Activated CD8-positive, alpha-beta memory T cell treated with anti-CD3 and anti-CD28 coated beads for 36 hours (primary cell): ENCODE measurements at regions not wholly inside any gene's neighbourhood (a gene's known extent, or its start where the extent isn't known, plus 50 kb on each side); places are given as distances from the start of the nearest gene placed in this dataset.

ENCODE experiments used
- CTCF ChIA-PET: fragments of 350-600 bp; sonication (Branson Sonifier 250); formaldehyde crosslinking; loops from one replicate; lab custom pipeline; 2021; ENCODE audit warnings: antibody characterized with exemption; lab: Charles Lee
- POLR2A ChIA-PET: fragments of 350-600 bp; sonication (Branson Sonifier 250); formaldehyde crosslinking; loops from one replicate; lab custom pipeline; 2021; ENCODE audit warnings: antibody characterized with exemption; lab: Charles Lee

DNA sequence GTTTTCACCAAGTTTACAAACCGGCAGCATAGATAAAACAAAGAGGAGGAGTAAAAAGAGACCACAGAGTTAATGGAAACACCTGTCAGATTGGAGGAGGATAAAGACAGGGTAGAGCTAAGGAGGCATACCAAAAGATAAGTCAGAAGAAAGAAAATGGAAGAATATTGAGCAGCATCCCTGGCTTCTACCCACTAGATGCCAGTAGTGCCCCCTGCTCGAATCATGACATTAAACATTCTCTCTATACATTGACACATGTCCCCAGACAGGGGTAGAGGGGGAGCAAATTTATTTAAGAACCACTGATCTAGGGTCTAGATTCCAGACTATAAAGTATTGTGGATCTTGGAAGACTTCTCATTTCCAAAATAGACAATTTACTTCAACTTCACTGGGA lies 159.8 kb upstream of the ETAA1 start:
- CTCF ChIA-PET: no interaction called here

DNA sequence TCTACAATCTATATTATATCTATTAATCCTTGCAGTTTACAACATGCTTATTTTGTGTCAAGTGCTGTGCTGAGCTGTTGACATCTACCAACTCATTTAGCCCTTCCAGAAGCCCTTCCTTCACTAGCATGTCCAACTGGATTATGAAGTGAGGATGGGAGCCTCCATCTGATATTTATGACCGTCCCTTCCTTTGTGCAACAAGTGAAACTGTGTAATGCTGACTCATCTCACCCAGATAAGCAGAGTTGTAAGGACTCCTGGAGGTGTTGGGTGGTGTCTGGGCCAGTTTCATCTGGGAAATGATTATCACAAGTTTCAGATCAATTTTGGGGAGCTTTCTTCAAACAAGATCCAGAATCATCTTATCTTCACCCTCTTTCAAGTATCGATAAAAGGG lies 156.6 kb upstream of the ETAA1 start:
- ChIA-PET POLR2A (no interaction called here), CTCF (no interaction called here)

More for the DNA sequence above, 159.8 kb upstream of the ETAA1 start:
- POLR2A ChIA-PET: no interaction called here

DNA sequence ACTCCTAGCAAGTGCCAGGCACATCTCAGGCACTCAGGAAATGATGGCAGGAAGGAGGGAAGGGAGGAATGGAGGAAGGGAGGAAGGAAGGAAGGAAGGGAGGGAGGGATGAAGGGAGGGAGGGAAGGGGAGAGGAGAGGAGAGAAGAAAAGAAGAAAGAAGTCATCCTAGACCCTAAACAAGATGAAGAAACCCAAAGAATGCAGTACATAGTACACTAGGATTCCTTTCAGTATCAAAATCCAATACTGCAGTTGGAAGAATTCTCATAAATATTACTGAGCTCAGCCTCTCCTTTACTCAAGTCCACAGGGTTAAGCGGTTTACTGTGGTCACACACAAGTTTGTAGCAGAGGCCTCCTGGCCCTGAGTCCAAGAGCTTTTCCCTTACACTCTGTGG lies 155.7 kb upstream of the ETAA1 start:
- ChIA-PET POLR2A (no interaction called here), CTCF (no interaction called here)

DNA sequence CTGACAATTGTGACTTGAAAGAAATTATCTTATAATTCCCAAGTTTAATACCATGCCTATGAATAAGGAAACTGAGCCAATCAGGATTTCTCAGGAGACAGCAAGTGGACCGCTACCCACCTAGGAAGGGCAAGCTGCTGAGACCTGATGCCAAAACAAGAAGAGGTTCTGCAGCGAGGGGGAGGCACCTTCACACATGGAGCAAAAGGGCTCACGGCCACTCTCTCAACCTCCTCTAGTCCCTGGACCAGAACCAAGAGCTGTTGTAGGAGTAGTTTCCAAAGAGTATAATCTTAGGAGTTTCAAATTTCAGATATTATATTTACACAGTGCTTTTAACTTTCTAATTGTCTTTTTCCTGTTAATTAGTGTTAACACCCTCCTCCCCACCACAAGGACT lies 154.7 kb upstream of the ETAA1 start:
- POLR2A ChIA-PET: no interaction called here

DNA sequence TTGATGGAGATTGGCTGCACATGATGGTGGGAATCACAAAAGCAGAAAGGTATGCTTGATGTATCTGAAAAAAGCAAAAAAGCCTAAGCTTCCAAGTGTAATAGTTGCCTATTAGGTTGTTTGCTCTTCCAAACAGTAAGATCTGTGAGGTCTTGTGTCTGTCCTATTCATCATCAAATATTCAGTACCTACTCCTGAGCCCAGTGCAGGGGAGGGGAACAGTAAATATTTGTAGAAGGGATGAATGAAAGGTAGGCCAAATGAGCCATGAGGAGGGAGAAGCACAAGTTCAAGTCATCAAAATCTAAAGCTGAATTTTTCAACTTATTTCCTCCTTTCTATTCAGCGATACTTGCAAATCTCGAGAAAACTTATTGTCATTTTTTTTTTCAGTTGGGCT lies 153.2 kb upstream of the ETAA1 start:
- ChIA-PET CTCF (no interaction called here), POLR2A (no interaction called here)

More for the DNA sequence above, 154.7 kb upstream of the ETAA1 start:
- CTCF ChIA-PET: no interaction called here

DNA sequence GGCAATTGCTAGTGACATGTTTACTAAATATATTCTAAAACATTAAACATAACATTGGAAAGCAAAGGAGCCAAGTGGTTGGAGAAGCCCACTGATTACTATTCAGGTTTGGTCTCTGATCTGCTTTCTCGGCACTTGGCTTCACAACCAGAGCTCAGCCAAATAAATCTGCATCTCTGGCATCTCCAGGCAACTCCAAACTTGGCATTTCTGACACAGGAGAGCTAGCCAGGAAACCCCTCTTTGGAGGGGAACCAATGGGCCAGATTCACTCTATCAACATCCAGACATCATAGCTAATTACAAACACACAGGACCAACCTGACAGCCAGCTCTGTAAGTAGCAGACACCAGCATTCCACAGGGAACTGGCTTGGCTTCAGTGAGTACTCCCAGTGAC lies 150.3 kb upstream of the ETAA1 start:
- ChIA-PET POLR2A (no interaction called here), CTCF (no interaction called here)

DNA sequence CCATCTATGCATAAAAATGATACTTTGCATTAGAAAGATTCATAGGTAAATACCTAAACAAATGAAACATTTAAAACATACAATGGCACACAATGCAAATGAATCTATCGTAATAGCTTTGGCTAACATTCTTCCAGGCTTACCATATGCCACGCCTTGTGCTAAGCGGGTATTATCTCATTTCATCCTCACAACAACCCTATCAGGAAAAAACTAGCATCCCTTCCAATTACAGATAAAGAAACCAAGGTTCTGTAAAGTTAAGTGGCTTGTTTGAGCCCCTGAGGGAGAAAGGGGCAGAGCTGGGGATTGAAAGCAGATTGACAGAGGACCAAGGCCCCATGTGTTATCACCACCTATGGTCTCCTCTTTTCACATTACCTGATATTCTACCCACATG lies 145.4 kb upstream of the ETAA1 start:
- ChIA-PET CTCF (no interaction called here), POLR2A (no interaction called here)

DNA sequence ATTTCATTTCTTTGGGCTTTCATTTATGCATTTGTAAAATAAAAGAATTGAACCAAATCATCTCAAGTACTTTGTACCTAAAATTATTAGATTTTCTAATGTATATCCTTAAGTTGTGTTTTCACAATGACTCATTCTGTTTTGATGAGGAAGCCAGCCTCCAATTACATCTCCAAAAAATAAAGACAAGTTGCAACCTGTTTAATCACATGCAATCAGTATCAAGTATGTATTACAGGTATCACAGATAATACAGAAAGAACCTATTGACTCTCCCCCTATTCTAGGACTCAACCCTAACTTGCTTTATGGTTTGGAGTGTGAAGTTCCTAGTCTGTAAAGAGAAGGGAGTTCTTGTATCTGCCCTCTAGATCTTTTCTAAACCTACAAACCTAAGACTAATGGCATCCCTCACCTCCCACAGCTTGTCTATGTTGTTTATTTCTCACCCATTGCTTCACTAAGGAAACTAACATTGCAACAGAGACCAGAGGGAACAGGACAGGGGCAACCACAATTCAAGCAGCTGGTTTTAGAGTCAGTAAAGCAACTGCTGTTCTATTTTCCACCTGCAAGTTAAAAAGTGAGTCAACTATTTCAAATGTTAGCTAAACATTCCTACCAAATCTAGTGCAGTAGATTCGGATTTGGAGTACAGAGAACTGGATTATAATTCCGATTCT lies 141.1 kb upstream of the ETAA1 start:
- POLR2A ChIA-PET: no interaction called here
- CTCF ChIA-PET: no interaction called here

DNA sequence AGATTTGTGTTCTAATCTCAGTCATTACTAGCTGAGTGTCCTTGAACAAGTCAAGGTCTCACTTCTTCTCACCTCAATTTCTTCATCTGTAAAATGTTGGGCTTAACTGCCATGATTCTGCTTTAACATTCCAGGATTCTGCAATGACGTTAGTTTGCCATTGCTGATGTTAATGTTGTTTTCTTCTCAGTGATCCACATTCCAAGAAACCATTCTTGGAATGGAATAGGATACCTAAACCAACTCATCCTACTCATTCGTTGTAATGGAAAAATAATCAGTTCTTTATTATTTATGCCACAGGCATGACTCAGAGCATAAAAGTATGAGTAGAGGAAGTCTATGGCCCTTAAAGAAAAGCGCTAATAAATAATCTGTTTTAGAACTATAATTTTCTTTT lies 140.2 kb upstream of the ETAA1 start:
- POLR2A ChIA-PET: no interaction called here

DNA sequence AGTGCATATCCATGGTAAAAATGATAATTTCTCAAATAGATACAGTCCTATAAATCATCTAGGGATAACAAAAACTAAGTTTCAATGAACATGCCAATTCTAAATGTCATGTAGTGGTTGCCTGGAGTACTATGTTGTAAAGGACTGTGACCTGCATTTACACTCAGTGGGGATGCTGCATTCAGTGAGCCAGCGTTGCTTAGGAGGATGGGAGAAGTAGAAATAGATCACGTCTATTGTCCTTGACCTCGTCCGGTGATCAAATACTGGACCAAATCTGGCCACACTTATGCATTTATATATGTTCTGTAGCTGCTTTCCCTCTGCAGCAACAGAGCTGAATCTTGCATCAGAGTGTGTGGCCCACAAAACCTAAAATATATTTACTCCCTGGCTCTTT lies 139.0 kb upstream of the ETAA1 start:
- POLR2A ChIA-PET: no interaction called here
- CTCF ChIA-PET: no interaction called here

More for the DNA sequence above, 140.2 kb upstream of the ETAA1 start:
- CTCF ChIA-PET: interaction anchor here (0.7 kb wide), 1 partner anchor 114 kb away, joined by 4 read pairs; no protein-coding TSS in a partner anchor

DNA sequence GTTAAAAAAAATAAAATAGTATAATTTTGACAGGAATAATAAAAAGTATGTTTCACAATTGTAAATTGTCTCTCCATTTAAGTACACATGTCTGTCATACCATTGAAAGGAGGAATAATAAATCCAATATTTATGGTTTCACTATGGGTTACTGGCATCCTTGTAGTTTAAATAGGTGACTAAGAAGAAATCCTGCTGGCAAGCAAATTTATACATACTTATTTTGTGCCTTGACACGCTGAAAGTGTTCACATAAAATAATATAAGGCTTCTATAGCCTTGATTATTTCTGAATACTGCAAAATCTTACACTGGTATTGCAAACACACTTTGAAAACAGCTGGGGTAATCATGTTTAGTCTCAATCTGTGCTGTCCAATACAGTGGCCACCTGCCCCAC lies 138.3 kb upstream of the ETAA1 start:
- CTCF ChIA-PET: no interaction called here
- POLR2A ChIA-PET: no interaction called here

DNA sequence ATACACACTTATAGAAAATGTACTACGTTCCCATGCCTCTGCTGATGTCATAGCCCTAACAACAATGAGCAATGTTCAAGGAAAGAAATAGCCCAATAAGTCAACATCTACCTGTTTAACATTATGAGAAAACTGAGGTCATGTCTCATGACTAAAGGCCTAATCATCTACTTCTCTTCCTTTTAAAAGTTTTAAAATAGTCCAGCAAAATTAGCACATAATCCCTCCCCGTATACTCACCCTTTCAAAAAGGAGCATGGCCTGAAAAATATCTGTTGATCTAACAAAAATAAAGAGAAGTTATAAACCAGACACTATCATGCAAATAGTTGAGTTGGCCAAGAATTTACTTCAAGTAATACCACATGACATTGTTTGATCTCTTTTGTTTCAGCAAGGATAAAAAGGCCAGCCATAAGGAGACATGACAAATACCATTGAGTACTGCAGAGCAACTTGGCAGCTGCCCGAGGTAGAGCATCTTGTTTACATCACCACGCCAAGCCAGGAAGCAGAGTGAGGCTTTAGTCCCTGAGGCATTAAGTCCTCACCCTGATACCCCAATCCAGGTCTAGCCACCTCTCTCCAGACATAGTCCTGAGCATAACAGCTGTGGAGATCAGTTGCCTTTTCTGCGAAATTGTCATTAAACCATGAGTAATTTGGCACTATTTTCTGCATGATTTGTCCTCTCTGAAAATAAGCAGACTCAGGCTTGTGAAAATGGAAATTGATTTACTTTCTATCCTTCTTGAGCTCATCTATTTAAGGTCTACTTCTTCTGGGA lies 137.4 kb upstream of the ETAA1 start:
- ChIA-PET POLR2A (no interaction called here), CTCF (no interaction called here)

DNA sequence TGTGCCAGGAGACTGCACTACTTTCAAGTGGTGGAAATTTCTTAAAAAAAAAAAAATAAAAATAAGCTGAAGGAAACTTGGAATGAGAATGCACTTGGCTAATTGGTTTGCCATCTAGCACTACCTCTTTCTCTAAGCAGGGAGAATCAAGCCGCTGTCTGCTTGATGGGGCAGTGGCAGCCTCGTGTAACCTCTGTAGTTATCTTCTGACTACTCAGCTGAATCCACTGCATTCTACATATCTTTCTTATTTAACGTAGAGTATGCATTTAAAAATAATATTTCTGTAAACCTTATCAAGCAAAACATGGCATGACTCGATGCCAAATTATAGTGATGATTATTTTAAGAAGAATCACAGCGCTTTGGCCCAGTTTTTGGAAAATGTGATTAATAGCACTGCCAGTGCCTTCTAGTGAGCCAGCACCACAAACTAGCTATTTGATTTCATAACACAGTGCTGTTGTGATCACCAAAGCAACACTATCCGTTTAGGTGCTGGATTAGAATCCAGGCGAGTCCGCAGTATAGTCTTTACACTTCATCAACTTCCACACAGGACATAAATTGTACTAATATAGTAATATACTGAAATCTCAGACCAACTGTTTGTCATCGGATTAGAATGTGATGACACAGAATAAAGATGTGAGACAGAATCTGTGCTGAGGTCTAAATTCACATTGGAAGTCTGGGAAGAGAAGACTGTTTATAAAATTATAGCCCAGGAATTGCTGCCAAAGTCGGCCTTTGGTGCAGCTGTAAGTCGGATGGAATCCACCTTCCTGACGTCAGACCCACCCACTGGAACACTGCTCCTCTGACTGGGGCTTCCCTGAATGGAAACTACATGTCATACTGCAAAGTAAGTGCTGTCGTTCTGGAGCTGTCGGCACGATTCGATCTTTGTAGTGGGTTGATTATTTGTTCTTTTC lies 136.5 kb upstream of the ETAA1 start:
- POLR2A ChIA-PET: no interaction called here
- CTCF ChIA-PET: no interaction called here

DNA sequence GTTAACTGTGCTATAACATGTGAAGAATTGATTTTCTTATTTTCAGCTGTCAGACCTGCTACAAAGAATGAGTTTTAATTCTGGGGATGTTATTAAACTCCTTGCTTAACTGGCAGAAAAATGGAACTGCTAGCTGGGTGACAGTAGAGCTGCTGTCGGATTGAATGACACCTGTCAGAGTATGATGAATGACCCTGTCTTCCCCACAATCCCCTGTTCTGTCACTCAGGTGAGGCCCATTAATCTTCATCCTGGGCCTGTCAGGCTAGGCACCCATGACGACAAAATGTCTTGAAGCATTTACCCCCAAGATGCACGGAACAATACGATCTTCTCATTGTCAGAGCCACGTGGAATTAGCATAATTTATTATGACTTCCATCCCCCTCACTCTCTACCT lies 129.9 kb upstream of the ETAA1 start:
- CTCF ChIA-PET: no interaction called here
- POLR2A ChIA-PET: no interaction called here

DNA sequence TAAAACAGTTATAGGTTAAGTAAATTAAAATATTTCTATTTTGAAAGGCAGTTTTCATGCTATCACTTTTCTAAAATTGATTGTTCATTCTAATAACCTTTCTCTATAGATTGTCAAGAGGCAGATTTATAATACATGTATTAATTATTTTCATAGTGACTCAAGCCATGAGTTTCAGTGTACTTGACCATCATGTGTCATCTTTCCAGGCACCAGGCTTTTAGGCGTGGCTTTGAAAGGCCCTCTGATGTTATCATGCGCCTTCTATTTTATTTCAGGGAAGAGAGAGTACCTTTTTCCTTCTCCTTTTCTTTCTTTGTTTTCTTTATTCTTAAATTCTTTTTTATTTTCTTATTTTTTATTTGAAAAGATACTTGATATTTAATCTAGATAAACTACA lies 128.3 kb upstream of the ETAA1 start:
- POLR2A ChIA-PET: no interaction called here

DNA sequence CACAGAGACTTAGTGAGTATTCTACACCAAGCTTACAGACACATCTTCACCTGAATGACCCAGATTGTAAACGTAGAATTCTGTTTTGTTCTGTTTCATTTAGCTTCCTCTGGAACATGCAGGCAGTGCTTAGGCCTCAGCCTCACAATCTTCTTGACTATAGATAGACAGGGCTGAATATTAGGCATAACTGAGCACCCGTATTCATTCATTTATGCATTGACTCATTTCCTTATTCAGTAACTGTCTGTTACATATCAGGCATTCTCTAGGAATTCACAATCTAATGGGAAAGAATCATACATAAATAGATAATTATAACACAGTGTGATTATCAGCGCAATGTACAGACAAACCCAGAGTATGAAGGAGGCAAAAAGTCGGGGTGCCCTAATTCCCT lies 124.9 kb upstream of the ETAA1 start:
- POLR2A ChIA-PET: no interaction called here

More for the DNA sequence above, 128.3 kb upstream of the ETAA1 start:
- CTCF ChIA-PET: no interaction called here

DNA sequence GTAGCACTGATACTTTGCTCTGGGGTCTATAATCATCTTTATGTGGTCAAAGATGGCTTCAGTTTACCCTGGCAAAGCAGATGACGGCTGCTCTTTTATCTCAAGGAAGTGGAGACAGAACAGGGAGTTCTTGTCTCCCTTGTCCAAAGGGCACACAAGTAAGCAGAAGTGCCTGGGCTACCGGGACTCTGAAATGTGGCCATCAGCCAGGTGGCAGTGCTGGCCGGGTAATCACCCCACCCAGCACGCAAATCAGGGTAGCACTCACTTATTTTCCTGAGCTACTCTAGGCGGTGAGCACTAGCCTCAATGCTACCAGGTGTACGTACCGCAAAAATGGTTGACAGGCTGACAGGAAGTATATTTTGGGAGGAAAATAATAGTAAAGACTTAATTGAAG lies 119.7 kb upstream of the ETAA1 start:
- ChIA-PET CTCF (no interaction called here), POLR2A (no interaction called here)

More for the DNA sequence above, 124.9 kb upstream of the ETAA1 start:
- CTCF ChIA-PET: no interaction called here

DNA sequence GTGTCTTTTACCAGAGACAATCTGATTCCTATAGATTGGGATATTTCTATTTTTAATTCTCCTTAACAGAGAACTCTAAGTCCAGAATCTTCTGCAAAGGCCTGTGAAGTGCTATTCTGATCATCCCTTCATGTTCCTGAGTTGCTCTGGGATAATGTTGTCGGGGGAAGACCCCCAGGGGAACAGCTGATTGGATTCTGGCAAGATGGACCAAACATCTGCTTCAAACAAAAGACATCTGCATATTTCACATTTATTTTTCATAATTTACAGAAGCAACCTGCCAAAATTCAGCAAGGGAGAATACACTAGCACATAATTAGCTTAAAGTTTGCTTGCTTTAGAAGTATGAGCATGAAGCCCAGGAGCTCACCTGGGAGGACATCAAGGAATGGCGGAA lies 116.0 kb upstream of the ETAA1 start:
- ChIA-PET POLR2A (no interaction called here), CTCF (no interaction called here)

DNA sequence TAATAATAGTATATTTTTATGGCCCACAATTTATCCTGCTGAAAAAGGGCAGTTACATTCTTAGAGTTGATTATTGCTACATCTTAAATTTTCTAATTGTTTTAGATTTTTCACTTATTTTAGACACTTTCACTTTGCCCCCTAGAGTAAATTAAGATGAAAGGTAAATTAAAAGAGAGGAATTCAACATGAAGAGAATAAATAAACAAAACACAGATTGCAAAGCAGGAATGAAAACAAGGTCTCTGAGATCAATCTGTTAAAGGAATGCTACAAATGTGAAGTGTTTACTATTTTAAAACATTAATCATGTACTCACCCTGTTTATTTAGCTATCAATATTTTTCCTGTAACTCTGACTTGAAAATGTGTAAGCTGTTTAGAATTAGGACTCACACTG lies 113.5 kb upstream of the ETAA1 start:
- CTCF ChIA-PET: no interaction called here
- POLR2A ChIA-PET: no interaction called here
